Thyroid gland (tissue), 4 donors: ENCODE measurements at regions not wholly inside any gene's neighbourhood (a gene's known extent, or its start where the extent isn't known, plus 50 kb on each side); places are given as distances from the start of the nearest gene placed in this dataset.
A peak's percentile ranks its signal among the peaks of the same experiment; 100 is the strongest.

Experiments used
- DNase-seq, 2 donors: peaks; one replicate each; pipeline ENCODE4 v3.0.0-alpha.2; 2019
- H3K27ac ChIP-seq, 3 donors: fragments of 200-600 bp; sonication (generic); 1 replicate in 2 of 3; 2 replicates in 1 of 3; pipeline ENCODE4 v1.5.1; 2016 to 2019; ENCODE audit warnings: mild to moderate bottlenecking in 1 of 3, moderate library complexity in 1 of 3
- H3K27me3 ChIP-seq: fragments of 200-600 bp; sonication (generic); one replicate; pipeline ENCODE4 v1.5.1; 2019
- H3K36me3 ChIP-seq, 2 donors: fragments of 200-600 bp; sonication (generic); one replicate each; pipeline ENCODE4 v1.5.1; 2016 to 2019
- H3K4me1 ChIP-seq, 2 donors: fragments of 200-600 bp; sonication (generic); one replicate each; pipeline ENCODE4 v1.5.1; 2017 to 2019
- H3K4me3 ChIP-seq, 3 donors: fragments of 200-600 bp; sonication (generic); replicated peaks in 1 of 3; 1 replicate in 2 of 3; 2 replicates in 1 of 3; pipeline ENCODE4 v1.5.1; 2016; ENCODE audit warnings: mild to moderate bottlenecking in 1 of 3
- H3K9me3 ChIP-seq: fragments of 200-600 bp; sonication (generic); one replicate; pipeline ENCODE4 v1.5.1; 2017
- CTCF ChIP-seq, 6 experiments: fragments of 200-600 bp in 3 of 6; fragments of 450-650 bp in 3 of 6; sonication (generic) in 3 of 6; IDR thresholded peaks; one replicate each; pipeline ENCODE4 v1.5.1; 2016 to 2019; ENCODE audit warnings: antibody characterized with exemption in 6 of 6, mild to moderate bottlenecking in 2 of 6, inconsistent platforms in 1 of 6, moderate library complexity in 1 of 6
- POLR2A ChIP-seq, 2 donors: fragments of 450-650 bp; IDR thresholded peaks; one replicate each; pipeline ENCODE4 v1.6.1; 2017; ENCODE audit warnings: antibody characterized with exemption in 2 of 2, mild to moderate bottlenecking in 2 of 2, moderate library complexity in 1 of 2
- WGBS, 2 donors: methylation state at CpG; one replicate each; pipeline ENCODE4 v1.1.5; 2017; 5-methylcytosine and 5-hydroxymethylcytosine counted together
- intact Hi-C: fragments of 100-400 bp; cut with DNase I; formaldehyde crosslinking; loops from one replicate; pipeline ENCODE4 v1.15.1; 2023

DNA sequence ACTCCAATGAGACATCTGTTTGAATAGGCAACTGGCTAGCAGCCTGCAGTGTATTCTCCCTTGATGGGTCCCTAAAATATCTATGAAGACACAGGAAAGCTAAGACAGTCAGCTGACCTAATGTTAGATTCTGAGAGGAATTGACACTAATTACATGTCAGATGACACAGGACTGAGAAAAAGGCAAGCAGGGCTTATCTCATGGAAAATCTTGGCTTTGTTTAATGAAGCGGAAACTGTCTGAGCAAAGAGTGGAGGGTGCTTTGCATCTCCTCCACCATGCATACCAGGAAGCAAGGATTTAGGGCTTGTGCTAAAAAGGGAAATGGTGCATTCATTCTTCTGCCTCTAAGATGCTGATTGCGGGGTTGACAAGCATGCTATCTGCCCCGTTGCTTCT is 135.5 kb upstream of the GLI3 start:
- Histone ChIP-seq H3K36me3 (no peaks in the 10 kb centered on the region), H3K27ac (no peak overlapping the region), H3K9me3 (no peaks in the 10 kb centered on the region), H3K4me3 (no peak overlapping the region), H3K27me3 (no peaks in the 10 kb centered on the region), H3K4me1 (no peaks in the 10 kb centered on the region)
- intact Hi-C loops, result no loop called here
- no peak for TF ChIP-seq CTCF (IDR thresholded peaks at IDR 0.05)
- no peak for TF ChIP-seq POLR2A (IDR thresholded peaks at IDR 0.05)
- 50 to 58% methylated on average over 3 of the region's 3 CpGs for WGBS, 2 donors
- no peak for DNase-seq

DNA sequence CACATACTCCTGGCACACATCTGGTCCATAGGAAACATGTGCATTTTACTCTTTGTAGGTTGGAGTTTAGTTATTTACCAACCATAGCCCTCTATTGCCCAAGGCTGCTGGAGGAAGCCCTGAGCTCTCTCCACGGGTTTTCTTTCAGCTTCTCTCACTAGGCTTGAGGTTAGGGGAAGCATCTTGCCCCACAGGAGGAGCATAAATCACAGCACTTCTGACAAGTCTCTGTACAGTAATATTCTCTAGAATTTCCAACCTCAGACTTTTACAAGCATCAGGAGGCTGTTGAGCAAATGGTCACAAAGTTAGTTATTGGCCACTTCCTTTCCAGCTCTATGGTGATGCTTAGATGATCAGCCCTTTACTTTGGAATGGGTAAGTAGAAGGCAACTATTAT is 122.9 kb upstream of the GLI3 start:
- Histone ChIP-seq H3K9me3 (no peaks in the 10 kb centered on the region), H3K4me3 (no peak overlapping the region), H3K27ac (no peak overlapping the region), H3K36me3 (no peaks in the 10 kb centered on the region), H3K27me3 (no peaks in the 10 kb centered on the region), H3K4me1 (no peaks in the 10 kb centered on the region)
- intact Hi-C loops, result no loop called here
- TF ChIP-seq POLR2A (IDR thresholded peaks at IDR 0.05) (no peak), CTCF (IDR thresholded peaks at IDR 0.05) (no peak)
- 56% methylated on average over 1 of the region's 1 CpG for WGBS, 2 donors
- DNase-seq, result no peak

DNA sequence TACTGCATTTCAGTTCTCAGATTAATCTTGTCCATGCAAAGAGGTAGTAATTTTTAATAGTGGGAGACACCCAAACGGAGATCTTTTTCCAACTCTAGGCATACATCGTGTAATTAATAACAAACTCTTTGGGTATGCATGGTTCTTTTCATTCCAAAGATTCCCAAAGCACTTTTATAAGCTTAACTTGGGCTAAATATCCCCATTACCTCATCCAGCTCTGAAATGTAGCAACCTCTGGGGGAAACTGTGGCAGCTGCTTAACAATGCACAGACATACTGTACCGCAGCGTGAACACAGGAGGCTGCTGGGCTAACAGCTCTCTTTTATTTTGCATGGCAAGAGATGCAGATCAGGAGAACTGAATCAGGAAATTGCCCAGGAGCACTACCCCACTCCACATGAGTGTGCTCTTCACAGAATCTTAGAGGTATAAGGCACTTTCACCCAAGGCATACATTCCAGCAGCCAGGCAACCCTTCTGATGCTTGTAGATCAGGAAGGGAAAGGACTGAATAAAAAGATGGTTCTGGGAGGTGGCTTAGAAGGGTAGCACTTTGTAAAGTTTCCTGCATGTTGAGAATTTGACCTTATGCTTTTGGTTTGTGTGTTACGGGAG is 114.4 kb upstream of the GLI3 start:
- H3K36me3 ChIP-seq, result no peaks in the 10 kb centered on the region
- no peak overlapping the region for H3K4me3 ChIP-seq
- intact Hi-C loops, result no loop called here
- no peaks in the 10 kb centered on the region for H3K9me3 ChIP-seq
- no peak overlapping the region for H3K27ac ChIP-seq
- no peaks in the 10 kb centered on the region for H3K27me3 ChIP-seq
- WGBS, 2 donors, result 39 to 62% methylated on average over 5 of the region's 5 CpGs
- DNase-seq, result no peak
- TF ChIP-seq POLR2A (IDR thresholded peaks at IDR 0.05), result no peak
- no peak for TF ChIP-seq CTCF (IDR thresholded peaks at IDR 0.05)
- peaks cover 0 to 6% of the 10 kb centered on the region in 2 donors for H3K4me1 ChIP-seq

DNA sequence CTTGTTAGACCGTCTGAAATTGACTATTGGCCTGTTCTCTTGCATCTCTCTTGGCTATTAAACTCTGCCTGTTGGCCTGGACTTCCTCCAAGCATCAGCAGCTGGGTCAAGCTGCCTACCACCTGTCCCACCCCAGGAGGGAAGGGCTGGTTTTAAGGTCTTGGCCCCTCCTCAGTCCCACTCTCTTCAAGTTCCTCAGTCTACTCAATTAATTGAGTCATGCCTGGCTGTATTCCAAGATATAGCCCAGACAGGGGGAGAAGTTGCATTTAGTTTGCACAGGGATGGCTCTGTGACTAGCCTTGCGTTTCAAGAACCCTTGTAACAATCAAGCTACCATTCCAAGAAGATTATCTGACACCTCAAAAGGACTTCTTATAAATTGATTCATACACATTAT is 113.8 kb upstream of the GLI3 start:
- H3K9me3 ChIP-seq, result no peaks in the 10 kb centered on the region
- peaks cover 0 to 6% of the 10 kb centered on the region in 2 donors for H3K4me1 ChIP-seq
- H3K4me3 ChIP-seq, result no peak overlapping the region
- WGBS, 2 donors, result 34 to 38% methylated on average over 2 of the region's 2 CpGs
- DNase-seq, result peak; percentile 4 to 5
- no peak overlapping the region for H3K27ac ChIP-seq
- TF ChIP-seq CTCF (IDR thresholded peaks at IDR 0.05), result no peak
- no peak for TF ChIP-seq POLR2A (IDR thresholded peaks at IDR 0.05)
- intact Hi-C loops, result no loop called here
- H3K27me3 ChIP-seq, result no peaks in the 10 kb centered on the region
- H3K36me3 ChIP-seq, result no peaks in the 10 kb centered on the region

- peaks cover 0 to 6% of the 10 kb centered on the region in 2 donors for H3K4me1 ChIP-seq
- no peak overlapping the region for H3K27ac ChIP-seq
- H3K36me3 ChIP-seq, result no peaks in the 10 kb centered on the region
- DNase-seq, result no peak
- whole genome bisulfite sequencing, 2 donors, result 79 to 86% methylated on average over 3 of the region's 3 CpGs
- TF ChIP-seq POLR2A (IDR thresholded peaks at IDR 0.05) (no peak), CTCF (IDR thresholded peaks at IDR 0.05) (no peak)
- intact Hi-C loops, result no loop called here
- H3K9me3 ChIP-seq, result no peaks in the 10 kb centered on the region
- no peak overlapping the region for H3K4me3 ChIP-seq
- H3K27me3 ChIP-seq, result no peaks in the 10 kb centered on the region
Measured at GRCh38 chr7:42348631-42349030, 111.6 kb upstream of the GLI3 start.
